HG03432 (cell line): ENCODE measurements at regions not wholly inside any gene's neighbourhood (a gene's known extent, or its start where the extent isn't known, plus 50 kb on each side); places are given as distances from the start of the nearest gene placed in this dataset.
"Not testable (repeated sequence)": the region's sequence is repeated elsewhere in the genome, so short reads cannot be mapped to it uniquely, and the experiment has no call there.

Source experiments
- ATAC-seq: cut with Tn5 transposase; IDR thresholded peaks from one replicate; pipeline ENCODE4 v1.9.1; 2021; ENCODE audit warnings: mild to moderate bottlenecking, moderate library complexity; ENCODE audit not compliant: unreplicated experiment

GRCh38 chr11:96969251-96969650, 579.4 kb downstream of the JRKL start:
- ATAC-seq = no peak

GRCh38 chr11:96978751-96979150, 588.9 kb downstream of the JRKL start:
- no peak for ATAC-seq

GRCh38 chr11:96986516-96986915, 596.7 kb downstream of the JRKL start:
- ATAC-seq = no peak

GRCh38 chr11:96990914-96991313, 601.1 kb downstream of the JRKL start:
- no peak for ATAC-seq

- ATAC-seq = no peak
Measured at GRCh38 chr11:97000481-97000880, 610.7 kb downstream of the JRKL start.

- no peak for ATAC-seq
Measured at GRCh38 chr11:97007283-97007682, 617.5 kb downstream of the JRKL start.

- no peak for ATAC-seq
Measured at GRCh38 chr11:97009613-97010012, 619.8 kb downstream of the JRKL start.

GRCh38 chr11:97010997-97011396, 621.2 kb downstream of the JRKL start:
- not testable (repeated sequence) for ATAC-seq

GRCh38 chr11:97015327-97015726, 625.5 kb downstream of the JRKL start:
- no peak for ATAC-seq

- ATAC-seq = no peak
Measured at GRCh38 chr11:97019305-97019704, 629.5 kb downstream of the JRKL start.

GRCh38 chr11:97019754-97020153, 629.9 kb downstream of the JRKL start:
- ATAC-seq = no peak

- ATAC-seq = no peak
Measured at GRCh38 chr11:97022955-97023354, 633.1 kb downstream of the JRKL start.

- ATAC-seq = no peak
Measured at GRCh38 chr11:97028836-97029406, 639.1 kb downstream of the JRKL start.

- ATAC-seq = no peak
Measured at GRCh38 chr11:97033178-97033577, 643.4 kb downstream of the JRKL start.

GRCh38 chr11:97048481-97048880, 658.7 kb downstream of the JRKL start:
- ATAC-seq = no peak

- ATAC-seq = no peak
Measured at GRCh38 chr11:97060184-97060583, 670.4 kb downstream of the JRKL start.

GRCh38 chr11:97069160-97069559, 679.3 kb downstream of the JRKL start:
- ATAC-seq = no peak

- no peak for ATAC-seq
Measured at GRCh38 chr11:97072420-97072819, 682.6 kb downstream of the JRKL start.

GRCh38 chr11:97076666-97077065, 686.9 kb downstream of the JRKL start:
- not testable (repeated sequence) for ATAC-seq

- no peak for ATAC-seq
Measured at GRCh38 chr11:97078443-97078842, 688.6 kb downstream of the JRKL start.

GRCh38 chr11:97079244-97079643, 689.4 kb downstream of the JRKL start:
- ATAC-seq = no peak

- peak; percentile 81 for ATAC-seq
Measured at GRCh38 chr11:97087419-97087818, 697.6 kb downstream of the JRKL start.

- ATAC-seq = no peak
Measured at GRCh38 chr11:97092823-97093222, 703.0 kb downstream of the JRKL start.
